Spleen (tissue), 7 donors: ENCODE measurements at regions not wholly inside any gene's neighbourhood (a gene's known extent, or its start where the extent isn't known, plus 50 kb on each side); places are given as distances from the start of the nearest gene placed in this dataset.

ENCODE experiments used
- POLR2A ChIP-seq, 3 donors: fragments of 450-650 bp; IDR thresholded peaks; one replicate each; pipeline ENCODE4 v1.5.1; 2017; ENCODE audit warnings: antibody characterized with exemption in 3 of 3, mild to moderate bottlenecking in 1 of 3
- TF ChIP-seq, protein P1 (sequence below), 11 experiments: fragments of 200-600 bp in 7 of 11; fragments of 450-650 bp in 4 of 11; sonication (generic) in 4 of 11; IDR thresholded peaks in 8 of 11; conservative IDR thresholded peaks in 3 of 11; 1 replicate in 7 of 11; 2 replicates in 4 of 11; pipeline versions ENCODE4 v1.4.0 to v1.8.0; 2016 to 2021; ENCODE audit warnings: antibody characterized with exemption in 11 of 11, inconsistent platforms in 4 of 11, mild to moderate bottlenecking in 1 of 11
- donor health status: DM: no; HTN: no; CAD: no; lungs with moderate emphysema.
- donor health status: DM: no; HTN: no; CAD: no.
- donor health status: DM: no; HTN: no; CAD: no.

DNA sequence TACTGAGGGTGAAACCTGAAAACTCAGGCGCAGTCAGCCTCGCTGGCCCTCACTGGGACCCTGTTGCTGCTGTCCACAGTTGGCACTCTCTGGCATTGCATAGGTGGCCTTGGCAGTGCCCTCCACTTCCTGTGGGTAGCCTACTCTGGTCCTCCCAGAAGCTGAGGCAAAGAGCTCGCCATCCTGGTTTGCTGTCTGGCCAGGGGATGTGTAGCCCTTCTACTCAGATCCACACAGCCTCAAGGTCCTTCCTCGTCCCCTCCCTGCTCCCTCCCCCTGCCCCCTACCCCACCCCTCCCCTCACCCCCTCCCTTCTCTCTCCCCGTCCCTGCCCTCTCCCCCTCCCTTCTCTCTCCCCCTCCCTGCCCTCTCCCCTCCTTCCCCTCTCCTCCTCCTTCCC, 176.0 kb downstream of the OLFM1 start:
- TF ChIP-seq, protein P1, sequence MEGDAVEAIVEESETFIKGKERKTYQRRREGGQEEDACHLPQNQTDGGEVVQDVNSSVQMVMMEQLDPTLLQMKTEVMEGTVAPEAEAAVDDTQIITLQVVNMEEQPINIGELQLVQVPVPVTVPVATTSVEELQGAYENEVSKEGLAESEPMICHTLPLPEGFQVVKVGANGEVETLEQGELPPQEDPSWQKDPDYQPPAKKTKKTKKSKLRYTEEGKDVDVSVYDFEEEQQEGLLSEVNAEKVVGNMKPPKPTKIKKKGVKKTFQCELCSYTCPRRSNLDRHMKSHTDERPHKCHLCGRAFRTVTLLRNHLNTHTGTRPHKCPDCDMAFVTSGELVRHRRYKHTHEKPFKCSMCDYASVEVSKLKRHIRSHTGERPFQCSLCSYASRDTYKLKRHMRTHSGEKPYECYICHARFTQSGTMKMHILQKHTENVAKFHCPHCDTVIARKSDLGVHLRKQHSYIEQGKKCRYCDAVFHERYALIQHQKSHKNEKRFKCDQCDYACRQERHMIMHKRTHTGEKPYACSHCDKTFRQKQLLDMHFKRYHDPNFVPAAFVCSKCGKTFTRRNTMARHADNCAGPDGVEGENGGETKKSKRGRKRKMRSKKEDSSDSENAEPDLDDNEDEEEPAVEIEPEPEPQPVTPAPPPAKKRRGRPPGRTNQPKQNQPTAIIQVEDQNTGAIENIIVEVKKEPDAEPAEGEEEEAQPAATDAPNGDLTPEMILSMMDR (IDR thresholded peaks at IDR 0.05 in 8 of 11, conservative IDR thresholded peaks at IDR 0.05 in 3 of 11) = no peak
- TF ChIP-seq POLR2A (IDR thresholded peaks at IDR 0.05) = no peak
